Right lobe of liver (tissue), 6 donors: ENCODE measurements at regions not wholly inside any gene's neighbourhood (a gene's known extent, or its start where the extent isn't known, plus 50 kb on each side); places are given as distances from the start of the nearest gene placed in this dataset.
"Not testable (repeated sequence)": the region's sequence is repeated elsewhere in the genome, so short reads cannot be mapped to it uniquely, and the experiment has no call there.

Experiments
- ATAC-seq, 4 donors: fragments of 200-7000 bp; cut with Tn5 transposase; one replicate each; pipeline ENCODE4 v1.9.1; 2020; ENCODE audit warnings: mild to moderate bottlenecking in 4 of 4, moderate library complexity in 4 of 4
- DNase-seq, 3 donors: peaks; one replicate each; pipeline ENCODE4 v3.0.0-alpha.2; 2020
- H3K27ac ChIP-seq, 3 donors: fragments of 200-600 bp; one replicate each; pipeline ENCODE4 v1.8.0; 2022
- H3K27me3 ChIP-seq, 2 donors: fragments of 200-600 bp; one replicate each; pipeline ENCODE4 v1.8.0; 2022
- H3K36me3 ChIP-seq, 4 donors: fragments of 200-600 bp; sonication (generic) in 1 of 4; one replicate each; pipeline versions ENCODE4 v1.5.1 to v1.8.0; 2017 to 2022; ENCODE audit warnings: control low read depth in 1 of 4
- H3K4me1 ChIP-seq, 4 donors: fragments of 200-600 bp; sonication (generic) in 1 of 4; one replicate each; pipeline versions ENCODE4 v1.5.1 to v1.8.0; 2017 to 2022; ENCODE audit warnings: control low read depth in 1 of 4
- H3K4me3 ChIP-seq, 3 donors: fragments of 200-600 bp; one replicate each; pipeline ENCODE4 v1.8.0; 2022
- H3K9me3 ChIP-seq, 4 donors: fragments of 200-600 bp; sonication (generic) in 1 of 4; one replicate each; pipeline versions ENCODE4 v1.5.1 to v1.8.0; 2017 to 2022; ENCODE audit warnings: control low read depth in 1 of 4
- POLR2A ChIP-seq: fragments of 450-650 bp; IDR thresholded peaks from one replicate; pipeline ENCODE4 v1.6.1; 2017; ENCODE audit warnings: antibody characterized with exemption, mild to moderate bottlenecking
- WGBS: methylation state at CpG from one replicate; pipeline ENCODE4 v1.1.6; 2018; ENCODE audit warnings: low coverage, low lambda C conversion rate; ENCODE audit not compliant: insufficient coverage; ENCODE audit errors: missing lambda C conversion rate; 5-methylcytosine and 5-hydroxymethylcytosine counted together
- intact Hi-C, 2 donors: fragments of 100-400 bp; cut with DNase I; formaldehyde crosslinking; loops; one replicate each; pipeline versions ENCODE4 v1.11.2 to v1.14.1; 2022
- TF ChIP-seq, protein P1 (sequence below), 4 donors: fragments of 200-600 bp in 3 of 4; fragments of 450-650 bp in 1 of 4; IDR thresholded peaks; one replicate each; pipeline versions ENCODE4 v1.5.1 to v1.8.0; 2016 to 2022; ENCODE audit warnings: antibody characterized with exemption in 4 of 4, mild to moderate bottlenecking in 2 of 4
- donor health status: DM: no; HTN: yes; CAD: no.
- donor health status: DM: no; HTN: no; CAD: no.
- donor health status: DM: no; HTN: no; CAD: no.
- donor health status: DM: no; HTN: yes; CAD: no.
- donor health status: DM: no; HTN: yes; CAD: no.

- TF ChIP-seq, protein P1, sequence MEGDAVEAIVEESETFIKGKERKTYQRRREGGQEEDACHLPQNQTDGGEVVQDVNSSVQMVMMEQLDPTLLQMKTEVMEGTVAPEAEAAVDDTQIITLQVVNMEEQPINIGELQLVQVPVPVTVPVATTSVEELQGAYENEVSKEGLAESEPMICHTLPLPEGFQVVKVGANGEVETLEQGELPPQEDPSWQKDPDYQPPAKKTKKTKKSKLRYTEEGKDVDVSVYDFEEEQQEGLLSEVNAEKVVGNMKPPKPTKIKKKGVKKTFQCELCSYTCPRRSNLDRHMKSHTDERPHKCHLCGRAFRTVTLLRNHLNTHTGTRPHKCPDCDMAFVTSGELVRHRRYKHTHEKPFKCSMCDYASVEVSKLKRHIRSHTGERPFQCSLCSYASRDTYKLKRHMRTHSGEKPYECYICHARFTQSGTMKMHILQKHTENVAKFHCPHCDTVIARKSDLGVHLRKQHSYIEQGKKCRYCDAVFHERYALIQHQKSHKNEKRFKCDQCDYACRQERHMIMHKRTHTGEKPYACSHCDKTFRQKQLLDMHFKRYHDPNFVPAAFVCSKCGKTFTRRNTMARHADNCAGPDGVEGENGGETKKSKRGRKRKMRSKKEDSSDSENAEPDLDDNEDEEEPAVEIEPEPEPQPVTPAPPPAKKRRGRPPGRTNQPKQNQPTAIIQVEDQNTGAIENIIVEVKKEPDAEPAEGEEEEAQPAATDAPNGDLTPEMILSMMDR (IDR thresholded peaks at IDR 0.05), result no peak
- TF ChIP-seq POLR2A, result no peak
- Histone ChIP-seq H3K4me1 (peaks cover 0 to 2% (median 0%) of the 10 kb centered on the region in 4 donors), H3K36me3 (no peaks in the 10 kb centered on the region), H3K4me3 (no peak overlapping the region), H3K27ac (no peak overlapping the region), H3K9me3 (no peaks in the 10 kb centered on the region), H3K27me3 (no peaks in the 10 kb centered on the region)
- intact Hi-C loops, result no loop called here
- ATAC-seq, result no peak
- WGBS, result 72% methylated on average over 10 of the region's 21 CpGs
- DNase-seq, result no peak
Observed at GRCh38 chr20:25856256-25856884, 159.7 kb upstream of the ZNF337 start.

DNA sequence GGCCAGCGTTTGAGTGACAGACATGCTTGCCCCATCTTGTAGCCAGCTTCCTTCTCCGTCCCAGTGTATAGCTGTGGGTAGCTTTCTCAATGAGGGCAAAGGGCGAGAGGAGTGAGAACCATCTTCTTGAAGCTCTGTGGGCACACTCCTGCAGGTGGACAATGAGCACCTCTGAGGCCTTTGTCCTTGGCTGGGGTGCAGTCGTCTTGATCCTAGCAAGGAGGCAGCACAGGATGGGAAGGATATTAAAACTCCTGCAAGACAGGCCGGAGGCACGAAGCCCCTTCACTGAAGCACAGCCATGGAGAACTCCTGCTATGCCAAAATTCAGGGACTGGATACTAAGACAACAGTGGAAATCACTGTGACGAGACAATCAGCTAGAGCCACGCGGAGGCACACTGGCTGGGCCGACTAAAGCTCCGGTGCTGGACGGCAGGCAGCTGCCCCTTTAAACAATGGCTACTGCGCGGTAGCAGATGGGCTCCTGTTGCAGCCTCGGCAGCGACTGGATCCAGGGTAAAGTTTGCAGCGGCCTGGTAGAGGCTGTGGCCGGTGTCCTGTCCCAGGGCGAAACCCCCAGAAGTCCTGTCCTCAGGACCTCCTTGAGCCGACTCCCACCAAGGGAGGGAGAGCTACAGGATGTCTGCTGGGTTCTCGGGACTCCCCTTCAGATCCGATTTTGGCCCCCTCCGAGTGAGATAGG, 159.0 kb upstream of the ZNF337 start:
- DNase-seq, H3K4me1 ChIP-seq, ATAC-seq, H3K9me3 ChIP-seq, H3K4me3 ChIP-seq, H3K27ac ChIP-seq, H3K27me3 ChIP-seq, intact Hi-C loops, H3K36me3 ChIP-seq: not testable (repeated sequence)
- WGBS, result 78% methylated on average over 7 of the region's 23 CpGs

DNA sequence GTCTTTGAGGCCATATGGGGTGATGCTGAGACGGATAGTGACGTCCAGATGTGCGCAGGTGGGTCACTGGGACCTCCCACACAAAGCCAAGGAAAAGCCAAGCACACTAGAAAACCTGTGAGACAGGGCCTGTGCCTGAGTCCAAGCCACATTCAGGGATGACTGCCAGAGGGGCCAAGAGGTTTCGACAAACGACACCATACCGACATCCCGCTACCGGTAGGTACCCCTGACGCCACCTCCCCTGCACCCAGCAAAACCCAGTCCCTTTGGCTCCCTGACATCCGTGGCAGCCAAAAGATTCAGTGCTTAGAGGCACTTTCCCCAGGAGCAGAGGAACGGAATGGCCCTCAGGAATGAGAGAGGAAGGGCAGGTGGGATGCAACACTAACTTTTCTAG, 158.0 kb upstream of the ZNF337 start:
- ATAC-seq, H3K27me3 ChIP-seq, H3K36me3 ChIP-seq, H3K4me3 ChIP-seq, H3K4me1 ChIP-seq, H3K9me3 ChIP-seq, H3K27ac ChIP-seq, DNase-seq, intact Hi-C loops: not testable (repeated sequence)
- 93% methylated on average over 6 of the region's 11 CpGs for WGBS

DNA sequence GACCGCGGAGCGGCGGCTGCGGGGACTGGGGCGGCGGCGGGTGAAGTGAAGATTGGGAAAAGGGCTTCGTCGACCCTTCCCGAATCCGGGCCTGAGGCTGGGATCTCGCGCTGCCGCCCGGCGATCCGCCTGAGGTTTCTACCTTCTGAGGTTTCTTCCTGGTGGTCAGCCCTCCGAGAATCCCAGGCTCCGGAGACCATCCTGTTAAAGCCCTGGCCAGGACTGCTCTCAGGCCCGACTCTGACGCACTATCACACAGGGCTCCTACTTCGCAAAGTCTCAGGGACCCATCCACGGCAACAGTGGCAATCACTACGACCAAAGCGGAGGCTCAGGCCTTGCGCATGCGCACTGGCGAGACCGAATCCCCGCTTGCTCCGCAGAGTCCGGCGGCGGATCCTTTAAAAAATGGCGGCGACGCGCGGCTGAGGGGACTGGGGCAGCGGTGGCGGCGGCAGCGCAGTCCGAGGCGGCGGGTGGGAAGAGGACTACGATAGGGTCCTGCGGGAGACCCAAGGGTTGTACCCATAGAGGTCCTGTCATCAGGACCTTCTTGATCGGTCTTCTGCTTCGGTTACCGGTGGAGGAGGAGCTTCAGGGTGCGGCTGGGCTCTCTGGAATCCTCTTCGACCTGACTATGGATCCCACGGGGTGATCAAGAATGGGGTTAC, 157.2 kb upstream of the ZNF337 start:
- H3K9me3 ChIP-seq, H3K4me1 ChIP-seq, intact Hi-C loops, H3K27me3 ChIP-seq, H3K36me3 ChIP-seq: not testable (repeated sequence)
- peak; percentile 79 to 92 (median 88) for ATAC-seq
- DNase-seq, result peak; percentile 91
- 16% methylated on average over 21 of the region's 55 CpGs for WGBS
- peak overlapping the region in 1 of 3 donors; percentile 24 for H3K27ac ChIP-seq
- peak overlapping the region; percentile 55 to 76 (median 70) for H3K4me3 ChIP-seq

DNA sequence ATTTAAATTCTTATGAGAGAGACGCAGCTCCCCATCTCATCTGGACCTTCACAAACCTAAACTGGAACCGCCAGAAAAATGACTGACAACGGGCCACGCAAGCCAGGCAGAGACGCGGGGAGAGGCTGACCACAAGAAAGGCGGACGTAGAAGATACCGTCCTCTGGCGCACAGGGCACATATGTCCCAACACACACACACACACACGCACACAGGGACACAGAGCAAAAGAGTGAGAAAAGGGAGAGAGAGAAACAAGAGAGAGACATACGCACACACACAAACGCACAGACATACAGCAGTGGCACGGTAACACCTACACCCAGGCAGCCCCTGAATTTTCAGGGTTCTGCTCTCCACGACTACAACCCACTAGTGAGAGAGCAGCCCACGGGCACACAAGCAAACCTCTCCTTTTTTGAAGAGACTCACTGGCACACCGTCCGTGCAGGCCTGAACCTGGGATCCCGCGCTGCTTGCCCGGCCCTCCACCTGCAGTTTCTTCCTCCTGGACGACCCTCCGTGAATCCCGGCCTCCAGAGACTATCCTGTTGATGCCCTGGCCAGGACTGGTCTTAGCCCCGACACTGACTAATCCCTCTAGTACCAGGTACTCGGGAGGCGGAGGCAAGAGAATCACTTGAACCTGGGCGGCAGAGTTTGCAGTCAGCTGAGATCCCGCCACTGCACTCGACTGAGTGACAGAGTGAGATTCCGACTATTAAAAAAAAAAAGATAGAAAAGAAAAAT, 156.5 kb upstream of the ZNF337 start:
- H3K4me1 ChIP-seq, H3K27ac ChIP-seq, H3K9me3 ChIP-seq, H3K36me3 ChIP-seq, intact Hi-C loops, DNase-seq, H3K27me3 ChIP-seq: not testable (repeated sequence)
- WGBS, result 65% methylated on average over 15 of the region's 31 CpGs
- ATAC-seq, result peak in 2 of 4 donors; percentile 32 to 37
- H3K4me3 ChIP-seq, result peak overlapping the region; percentile 55 to 76 (median 70)

DNA sequence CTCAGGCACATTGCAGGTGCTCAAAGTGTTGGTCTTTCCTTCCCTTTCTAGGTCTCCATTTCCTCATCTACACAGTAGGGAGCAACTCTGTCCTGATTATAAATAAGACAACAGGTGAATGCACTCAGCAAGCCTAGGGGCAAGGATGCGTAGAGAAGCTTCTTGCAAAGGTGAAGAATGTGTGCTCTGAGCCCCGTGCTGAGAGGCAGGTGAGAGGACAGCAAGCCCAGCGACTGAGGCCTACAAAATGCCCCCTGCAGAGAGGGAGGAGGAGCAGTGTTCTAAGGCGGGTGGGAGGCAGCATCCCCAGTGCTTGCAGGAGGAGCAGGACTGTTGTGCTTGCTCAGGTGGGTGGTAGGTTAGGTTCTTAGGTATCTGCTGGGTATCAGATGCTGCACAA, 153.5 kb upstream of the ZNF337 start:
- H3K36me3 ChIP-seq, ATAC-seq, H3K27ac ChIP-seq, H3K27me3 ChIP-seq, intact Hi-C loops, H3K4me3 ChIP-seq, H3K9me3 ChIP-seq, H3K4me1 ChIP-seq: not testable (repeated sequence)
- DNase-seq, result peak in 2 of 3 donors; percentile 26 to 29
- 58% methylated on average over 2 of the region's 4 CpGs for WGBS
